ENCODE measurements at regions not wholly inside any gene's neighbourhood (a gene's known extent, or its start where the extent isn't known, plus 50 kb on each side); places are given as distances from the start of the nearest gene placed in this dataset.

DNA sequence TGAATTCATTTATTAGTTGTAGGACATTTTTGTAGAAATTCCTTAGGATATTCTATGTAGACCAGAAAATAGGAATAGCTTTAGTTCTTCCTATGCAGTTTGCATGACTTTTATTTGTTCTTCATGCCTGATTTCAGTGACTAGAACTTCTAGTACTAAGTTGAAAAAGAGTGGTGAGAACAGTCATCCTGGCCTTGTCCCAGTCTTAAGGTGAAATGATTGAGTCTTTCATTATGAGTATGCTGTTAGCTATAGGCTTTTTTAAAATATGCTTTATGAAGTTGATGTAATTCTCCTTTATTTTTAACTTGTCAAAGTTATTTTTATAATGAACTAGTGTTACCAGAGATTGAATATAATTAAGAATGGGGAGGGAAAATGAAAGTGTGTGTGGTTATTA, 690.1 kb upstream of the KLHL1 start:
- BruUV-seq (replicated peaks) = no TSS peak
- DNase-seq (ENCODE audit: unreplicated experiment) = no peak
- intact Hi-C loops (cut with micrococcal nuclease) = no loop called here
- POLR2A ChIA-PET = no interaction called here
- no peaks in the 10 kb centered on the region for H3K4me1 Mint-ChIP-seq (ENCODE audit: insufficient read depth, unreplicated experiment)
- CTCF ChIA-PET = interaction anchor here (0.7 kb wide), 1 partner anchor 9 kb away, joined by 4 read pairs; no protein-coding TSS in a partner anchor
- no peak overlapping the region for H3K4me3 Mint-ChIP-seq (ENCODE audit: unreplicated experiment)
- no peaks in the 10 kb centered on the region for H3K9me3 Mint-ChIP-seq (ENCODE audit: unreplicated experiment)
- peaks cover 48% of the 10 kb centered on the region for H3K27me3 Mint-ChIP-seq (ENCODE audit: insufficient read depth, unreplicated experiment)
- TF ChIP-seq, protein P1, sequence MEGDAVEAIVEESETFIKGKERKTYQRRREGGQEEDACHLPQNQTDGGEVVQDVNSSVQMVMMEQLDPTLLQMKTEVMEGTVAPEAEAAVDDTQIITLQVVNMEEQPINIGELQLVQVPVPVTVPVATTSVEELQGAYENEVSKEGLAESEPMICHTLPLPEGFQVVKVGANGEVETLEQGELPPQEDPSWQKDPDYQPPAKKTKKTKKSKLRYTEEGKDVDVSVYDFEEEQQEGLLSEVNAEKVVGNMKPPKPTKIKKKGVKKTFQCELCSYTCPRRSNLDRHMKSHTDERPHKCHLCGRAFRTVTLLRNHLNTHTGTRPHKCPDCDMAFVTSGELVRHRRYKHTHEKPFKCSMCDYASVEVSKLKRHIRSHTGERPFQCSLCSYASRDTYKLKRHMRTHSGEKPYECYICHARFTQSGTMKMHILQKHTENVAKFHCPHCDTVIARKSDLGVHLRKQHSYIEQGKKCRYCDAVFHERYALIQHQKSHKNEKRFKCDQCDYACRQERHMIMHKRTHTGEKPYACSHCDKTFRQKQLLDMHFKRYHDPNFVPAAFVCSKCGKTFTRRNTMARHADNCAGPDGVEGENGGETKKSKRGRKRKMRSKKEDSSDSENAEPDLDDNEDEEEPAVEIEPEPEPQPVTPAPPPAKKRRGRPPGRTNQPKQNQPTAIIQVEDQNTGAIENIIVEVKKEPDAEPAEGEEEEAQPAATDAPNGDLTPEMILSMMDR (IDR thresholded peaks at IDR 0.05; ENCODE audit: unreplicated experiment) = no peak
- no peak overlapping the region for H3K27ac Mint-ChIP-seq (ENCODE audit: low read depth, unreplicated experiment)
- H3K36me3 Mint-ChIP-seq (ENCODE audit: insufficient read depth, unreplicated experiment) = no peaks in the 10 kb centered on the region

DNA sequence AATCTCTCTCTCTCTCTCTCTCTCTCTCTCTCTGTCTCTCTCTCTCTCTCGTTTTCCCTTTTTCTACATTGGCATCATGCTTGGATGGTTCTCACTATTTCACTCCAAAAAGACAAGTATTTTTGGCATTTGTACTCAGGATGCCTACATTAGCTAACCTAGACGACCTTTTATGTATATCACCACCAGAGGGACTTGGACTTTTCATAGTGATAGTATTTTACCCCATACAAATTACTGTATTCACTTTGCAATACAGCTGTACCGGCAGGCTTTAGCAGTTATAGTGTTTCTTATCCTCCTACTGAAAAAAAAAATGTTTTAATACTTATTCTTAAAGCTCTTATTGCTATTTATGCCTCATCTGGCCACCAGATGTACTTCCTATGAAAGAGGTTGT, 687.2 kb upstream of the KLHL1 start:
- POLR2A ChIA-PET = interaction anchor here (0.9 kb wide), 1 partner anchor 13 kb away, joined by 3 read pairs; no protein-coding TSS in a partner anchor
- H3K4me1 Mint-ChIP-seq (ENCODE audit: insufficient read depth, unreplicated experiment) = no peaks in the 10 kb centered on the region
- BruUV-seq (replicated peaks) = no TSS peak

DNA sequence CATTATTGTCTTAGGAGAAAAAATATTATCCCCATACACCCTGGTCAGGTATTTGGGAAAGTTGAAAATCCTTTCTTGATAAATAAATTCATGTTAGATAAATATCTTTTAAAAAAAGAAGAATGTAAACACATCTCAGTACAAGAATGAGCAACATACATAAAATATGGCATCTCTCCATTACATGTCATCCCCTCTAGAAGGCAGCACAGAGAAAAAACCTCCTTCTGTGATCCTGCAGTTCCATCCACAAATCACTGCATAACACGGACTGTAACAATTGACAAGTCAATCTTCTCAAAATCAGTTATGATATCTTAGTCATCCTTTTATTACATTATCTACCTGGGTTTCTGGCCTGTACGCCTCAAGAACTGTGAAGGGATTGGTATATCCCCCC, 683.9 kb upstream of the KLHL1 start:
- Mint-ChIP-seq H3K4me1 (ENCODE audit: insufficient read depth, unreplicated experiment) (no peaks in the 10 kb centered on the region), H3K36me3 (ENCODE audit: insufficient read depth, unreplicated experiment) (no peaks in the 10 kb centered on the region), H3K27ac (ENCODE audit: low read depth, unreplicated experiment) (no peak overlapping the region), H3K27me3 (ENCODE audit: insufficient read depth, unreplicated experiment) (peaks cover 76% of the 10 kb centered on the region), H3K9me3 (ENCODE audit: unreplicated experiment) (no peaks in the 10 kb centered on the region), H3K4me3 (ENCODE audit: unreplicated experiment) (no peak overlapping the region)
- DNase-seq (ENCODE audit: unreplicated experiment) = no peak
- intact Hi-C loops (cut with micrococcal nuclease) = no loop called here
- ChIA-PET POLR2A (no interaction called here), CTCF (interaction anchor here (1.4 kb wide), 1 partner anchor 10 kb away, joined by 6 read pairs; no protein-coding TSS in a partner anchor)
- no TSS peak for BruUV-seq (replicated peaks)
- TF ChIP-seq, protein P1 (IDR thresholded peaks at IDR 0.05; ENCODE audit: unreplicated experiment) = no peak

More for the DNA sequence above, 687.2 kb upstream of the KLHL1 start:
- TF ChIP-seq, protein P1 (IDR thresholded peaks at IDR 0.05; ENCODE audit: unreplicated experiment) = no peak
- intact Hi-C loops (cut with micrococcal nuclease) = no loop called here
- peaks cover 55% of the 10 kb centered on the region for H3K27me3 Mint-ChIP-seq (ENCODE audit: insufficient read depth, unreplicated experiment)
- H3K36me3 Mint-ChIP-seq (ENCODE audit: insufficient read depth, unreplicated experiment) = no peaks in the 10 kb centered on the region
- no peaks in the 10 kb centered on the region for H3K9me3 Mint-ChIP-seq (ENCODE audit: unreplicated experiment)
- H3K27ac Mint-ChIP-seq (ENCODE audit: low read depth, unreplicated experiment) = no peak overlapping the region
- CTCF ChIA-PET = interaction anchor here (1.2 kb wide), 1 partner anchor 93 kb away, joined by 6 read pairs; no protein-coding TSS in a partner anchor
- DNase-seq (ENCODE audit: unreplicated experiment) = no peak
- no peak overlapping the region for H3K4me3 Mint-ChIP-seq (ENCODE audit: unreplicated experiment)

DNA sequence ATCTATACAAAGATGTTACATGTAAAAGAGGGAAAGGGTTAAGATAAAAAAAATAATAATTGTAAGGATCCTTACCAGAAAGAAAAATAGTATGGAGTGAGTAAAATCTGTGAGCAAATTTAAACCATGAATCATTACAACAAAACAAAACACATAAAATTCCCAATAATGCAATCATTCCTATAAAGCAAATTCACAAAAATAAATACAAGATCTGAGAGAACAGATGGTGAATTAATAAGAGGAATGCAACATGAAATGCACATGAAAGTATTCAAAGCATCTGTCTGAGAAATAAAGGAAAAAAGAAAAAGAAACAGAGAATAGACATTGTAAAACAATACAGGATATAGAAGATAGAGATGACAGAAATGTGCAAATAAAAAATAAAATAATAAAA, 681.5 kb upstream of the KLHL1 start:
- no peak overlapping the region for H3K27ac Mint-ChIP-seq (ENCODE audit: low read depth, unreplicated experiment)
- ChIA-PET POLR2A (no interaction called here), CTCF (no interaction called here)
- DNase-seq (ENCODE audit: unreplicated experiment) = no peak
- TF ChIP-seq, protein P1 (IDR thresholded peaks at IDR 0.05; ENCODE audit: unreplicated experiment) = no peak
- H3K27me3 Mint-ChIP-seq (ENCODE audit: insufficient read depth, unreplicated experiment) = peaks cover 71% of the 10 kb centered on the region
- no peak overlapping the region for H3K4me3 Mint-ChIP-seq (ENCODE audit: unreplicated experiment)
- no peaks in the 10 kb centered on the region for H3K4me1 Mint-ChIP-seq (ENCODE audit: insufficient read depth, unreplicated experiment)
- no peaks in the 10 kb centered on the region for H3K36me3 Mint-ChIP-seq (ENCODE audit: insufficient read depth, unreplicated experiment)
- no peaks in the 10 kb centered on the region for H3K9me3 Mint-ChIP-seq (ENCODE audit: unreplicated experiment)
- intact Hi-C loops (cut with micrococcal nuclease) = no loop called here
- no TSS peak for BruUV-seq (replicated peaks)

Measured in MCF 10A (cell line).